Heart left ventricle (tissue), 16 donors: ENCODE measurements at regions not wholly inside any gene's neighbourhood (a gene's known extent, or its start where the extent isn't known, plus 50 kb on each side); places are given as distances from the start of the nearest gene placed in this dataset.

Experiments
- ATAC-seq, 4 donors: fragments of 200-7000 bp; cut with Tn5 transposase; one replicate each; pipeline ENCODE4 v1.9.1; 2020 to 2022; ENCODE audit warnings: moderate library complexity in 4 of 4, mild to moderate bottlenecking in 3 of 4, moderate number of reproducible peaks in 1 of 4
- DNase-seq, 5 donors: peaks; one replicate each; pipeline ENCODE4 v3.0.0-alpha.2; 2020
- H3K27ac ChIP-seq, 12 donors: fragments of 200-600 bp; sonication (generic) in 4 of 12; one replicate each; pipeline versions ENCODE4 v1.5.0 to v1.8.0; 2016 to 2022; ENCODE audit warnings: mild to moderate bottlenecking in 2 of 12
- H3K27me3 ChIP-seq, 9 donors: fragments of 200-600 bp; sonication (generic) in 2 of 9; one replicate each; pipeline versions ENCODE4 v1.5.1 to v1.8.0; 2016 to 2022; ENCODE audit warnings: mild to moderate bottlenecking in 3 of 9
- H3K36me3 ChIP-seq, 9 donors: fragments of 200-600 bp; sonication (generic) in 2 of 9; one replicate each; pipeline versions ENCODE4 v1.5.0 to v1.8.0; 2018 to 2022; ENCODE audit warnings: mild to moderate bottlenecking in 2 of 9
- H3K4me1 ChIP-seq, 12 donors: fragments of 200-600 bp; sonication (generic) in 4 of 12; one replicate each; pipeline versions ENCODE4 v1.5.0 to v1.8.0; 2016 to 2022; ENCODE audit warnings: mild to moderate bottlenecking in 3 of 12
- H3K4me3 ChIP-seq, 12 donors: fragments of 200-600 bp; sonication (generic) in 4 of 12; one replicate each; pipeline versions ENCODE4 v1.5.0 to v1.8.0; 2017 to 2022; ENCODE audit warnings: mild to moderate bottlenecking in 9 of 12, moderate library complexity in 4 of 12
- H3K9me3 ChIP-seq, 12 donors: fragments of 200-600 bp; sonication (generic) in 4 of 12; one replicate each; pipeline versions ENCODE4 v1.5.0 to v1.8.0; 2016 to 2022; ENCODE audit warnings: mild to moderate bottlenecking in 1 of 12
- CTCF ChIP-seq, 12 donors: fragments of 200-600 bp; sonication (generic) in 4 of 12; IDR thresholded peaks; one replicate each; pipeline versions ENCODE4 v1.5.0 to v1.8.0; 2018 to 2022; ENCODE audit warnings: antibody characterized with exemption in 12 of 12, mild to moderate bottlenecking in 5 of 12
- POLR2A ChIP-seq, 2 donors: fragments of 450-650 bp; IDR thresholded peaks; one replicate each; pipeline ENCODE4 v1.6.1; 2017; ENCODE audit warnings: antibody characterized with exemption in 2 of 2, mild to moderate bottlenecking in 2 of 2, moderate library complexity in 2 of 2
- WGBS, 4 donors: extraction: QIAGEN DNeasy Blood & Tissue Kit in 2 of 4; methylation state at CpG; one replicate each; pipeline versions ENCODE4 v1.1.5 to v1.1.7; 2013 to 2018; 5-methylcytosine and 5-hydroxymethylcytosine counted together
- intact Hi-C, 10 donors: fragments of 100-400 bp; cut with DNase I; formaldehyde crosslinking; loops; one replicate each; pipeline versions ENCODE4 v1.11.1 to v1.14.2; 2022
- donor health status: ischemic (EF 13 %, LVEDD 7.1; RV severe dilation, severe dysfunction).
- donor health status: healthy with polysubstance abuse.
- donor health status: DM: no; HTN: yes; CAD: no.
- donor health status: DM: no; HTN: no; CAD: no.
- donor health status: ischemic (EF 25% LVEDD 6.9; RV normal size, moderate dysfunction).
- donor health status: ischemic (EF 25% LVEDD 5.7; RV mildly dilated, moderate dysfunction).
- donor health status: healthy.
- donor health status: DM: yes; HTN: yes; CAD: no.
- donor health status: ischemic (EF 35%, LVEDD 5.7; RV mildly dilated, moderate dysfunction).
- donor health status: nonischemic (EF 11% LVEDD 7.7; RV severe dilation, severe dysfunction).
- donor health status: DM: yes; HTN: yes; CAD: no.
- donor health status: PGD.
- donor health status: ischemic (EF 29% LVEDD 5.4; RV normal size, mild dysfunction).
- donor health status: nonischemic (EF 23%, LVEDD 6.1; RV moderate dilation, normal function).

DNA sequence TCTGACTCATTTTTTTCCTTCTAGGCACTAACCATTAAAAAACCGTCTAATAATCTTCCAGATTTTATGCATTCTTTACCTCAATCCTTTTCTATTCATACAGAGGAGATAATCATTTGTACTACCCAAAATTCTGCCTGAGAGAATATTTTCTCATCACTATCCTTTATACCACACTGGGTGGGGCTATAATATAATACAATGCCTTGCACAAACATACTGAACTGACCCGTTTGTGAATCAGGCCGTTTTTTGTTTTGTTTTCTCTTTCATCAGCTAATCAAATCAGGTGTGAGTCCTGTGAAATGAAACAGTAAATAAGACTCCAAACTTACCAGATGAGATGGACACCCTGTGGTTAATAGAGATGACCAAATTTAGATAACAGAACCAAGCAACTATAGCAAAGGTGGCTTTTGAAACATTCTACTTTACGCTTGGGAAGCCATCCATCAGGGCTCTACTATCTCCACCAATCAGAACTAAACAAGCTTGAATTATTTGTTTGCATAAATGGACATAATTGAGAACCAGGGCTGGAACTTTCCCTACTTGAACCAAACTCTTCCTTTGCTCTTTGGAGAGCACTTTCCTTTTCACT lies 573.0 kb downstream of the GABRG1 start:
- H3K36me3 ChIP-seq, result no peaks in the 10 kb centered on the region
- H3K4me3 ChIP-seq, result no peak overlapping the region
- no peaks in the 10 kb centered on the region for H3K9me3 ChIP-seq
- no peak for TF ChIP-seq POLR2A (IDR thresholded peaks at IDR 0.05)
- peak in 2 of 12 donors; percentile 14 to 18 for TF ChIP-seq CTCF (IDR thresholded peaks at IDR 0.05)
- no peaks in the 10 kb centered on the region for H3K27me3 ChIP-seq
- 39 to 45% (median 41%) methylated on average over 4 of the region's 4 CpGs for WGBS, 4 donors
- intact Hi-C loops, result loop anchor here in 5 of 10 donors (2.0 to 10.0 kb wide), 4 partner anchors 720 to 794 kb away; no protein-coding TSS in a partner anchor
- H3K27ac ChIP-seq, result no peak overlapping the region
- ATAC-seq (no peak), DNase-seq (no peak)
- no peaks in the 10 kb centered on the region for H3K4me1 ChIP-seq

- Histone ChIP-seq H3K4me3 (no peak overlapping the region), H3K36me3 (no peaks in the 10 kb centered on the region), H3K4me1 (no peaks in the 10 kb centered on the region), H3K9me3 (peaks cover 0 to 13% (median 0%) of the 10 kb centered on the region in 12 donors), H3K27me3 (no peaks in the 10 kb centered on the region), H3K27ac (no peak overlapping the region)
- no peak for ATAC-seq
- 85 to 89% (median 86%) methylated on average over 2 of the region's 2 CpGs for WGBS, 4 donors
- intact Hi-C loops, result no loop called here
- TF ChIP-seq POLR2A (IDR thresholded peaks at IDR 0.05) (no peak), CTCF (IDR thresholded peaks at IDR 0.05) (no peak)
- DNase-seq, result no peak
Measured at GRCh38 chr4:45539142-45539814, 584.6 kb downstream of the GABRG1 start.

DNA sequence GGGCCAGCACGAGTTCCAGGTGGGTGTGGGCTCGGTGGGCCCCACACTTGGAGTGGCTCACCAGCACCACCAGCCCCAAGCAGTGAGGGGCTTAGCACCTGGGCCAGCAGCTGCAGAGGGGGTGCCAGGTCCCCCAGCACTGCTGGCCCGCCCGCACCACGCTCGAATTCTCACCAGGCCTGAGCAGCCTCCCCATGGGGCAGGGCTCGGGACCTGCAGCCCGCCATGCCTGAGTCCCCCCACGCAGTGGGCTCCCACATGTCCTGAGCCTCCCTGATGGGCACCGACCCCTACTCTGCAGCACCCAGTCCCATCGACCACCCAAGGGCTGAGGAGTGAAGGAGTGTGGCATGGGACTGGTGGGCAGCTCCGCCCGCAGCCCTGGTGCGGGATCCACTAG lies 593.4 kb downstream of the GABRG1 start:
- intact Hi-C loops, result no loop called here
- Histone ChIP-seq H3K9me3 (peaks cover 0 to 32% (median 0%) of the 10 kb centered on the region in 12 donors), H3K4me1 (no peaks in the 10 kb centered on the region), H3K36me3 (no peaks in the 10 kb centered on the region), H3K4me3 (no peak overlapping the region), H3K27ac (no peak overlapping the region), H3K27me3 (no peaks in the 10 kb centered on the region)
- WGBS, 4 donors, result 87 to 100% (median 92%) methylated on average over 3 to 14 of the region's 14 CpGs
- TF ChIP-seq CTCF (IDR thresholded peaks at IDR 0.05) (no peak), POLR2A (IDR thresholded peaks at IDR 0.05) (no peak)
- ATAC-seq (no peak), DNase-seq (peak in 1 of 5 donors; percentile 55)

- H3K27me3 ChIP-seq, result no peaks in the 10 kb centered on the region
- 90 to 94% (median 92%) methylated on average over 3 of the region's 3 CpGs for WGBS, 4 donors
- DNase-seq (no peak), ATAC-seq (no peak)
- peaks cover 0 to 30% (median 0%) of the 10 kb centered on the region in 12 donors for H3K9me3 ChIP-seq
- H3K4me1 ChIP-seq, result no peaks in the 10 kb centered on the region
- no peak overlapping the region for H3K4me3 ChIP-seq
- no peaks in the 10 kb centered on the region for H3K36me3 ChIP-seq
- H3K27ac ChIP-seq, result no peak overlapping the region
- TF ChIP-seq CTCF (IDR thresholded peaks at IDR 0.05), result no peak
- intact Hi-C loops, result no loop called here
Measured at GRCh38 chr4:45527160-45527559, 596.7 kb downstream of the GABRG1 start.
